ENCODE measurements at regions not wholly inside any gene's neighbourhood (a gene's known extent, or its start where the extent isn't known, plus 50 kb on each side); places are given as distances from the start of the nearest gene placed in this dataset.

DNA sequence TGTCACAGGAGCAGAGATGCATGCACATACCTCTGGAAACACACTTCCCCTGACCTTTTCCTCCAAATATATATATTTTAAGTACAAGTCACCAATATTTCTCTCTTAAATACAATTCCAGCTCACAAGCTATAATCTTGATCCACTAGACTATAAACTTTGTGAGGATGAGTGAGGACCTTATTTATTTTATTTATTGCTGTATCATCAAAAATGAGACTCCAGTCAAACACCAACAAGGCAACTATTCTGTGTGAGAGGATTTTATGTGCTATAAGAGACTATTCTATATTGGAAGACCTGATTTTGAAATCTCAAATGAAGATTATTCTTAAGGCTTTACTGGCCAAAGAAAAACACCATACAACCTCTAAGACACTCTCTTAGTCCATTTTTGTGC lies 1352.2 kb downstream of the SUCLG1 start:
- no peak for TF ChIP-seq EZH2 (IDR thresholded peaks at IDR 0.05; ENCODE audit: borderline replicate concordance)
- TF ChIP-seq, protein P1, sequence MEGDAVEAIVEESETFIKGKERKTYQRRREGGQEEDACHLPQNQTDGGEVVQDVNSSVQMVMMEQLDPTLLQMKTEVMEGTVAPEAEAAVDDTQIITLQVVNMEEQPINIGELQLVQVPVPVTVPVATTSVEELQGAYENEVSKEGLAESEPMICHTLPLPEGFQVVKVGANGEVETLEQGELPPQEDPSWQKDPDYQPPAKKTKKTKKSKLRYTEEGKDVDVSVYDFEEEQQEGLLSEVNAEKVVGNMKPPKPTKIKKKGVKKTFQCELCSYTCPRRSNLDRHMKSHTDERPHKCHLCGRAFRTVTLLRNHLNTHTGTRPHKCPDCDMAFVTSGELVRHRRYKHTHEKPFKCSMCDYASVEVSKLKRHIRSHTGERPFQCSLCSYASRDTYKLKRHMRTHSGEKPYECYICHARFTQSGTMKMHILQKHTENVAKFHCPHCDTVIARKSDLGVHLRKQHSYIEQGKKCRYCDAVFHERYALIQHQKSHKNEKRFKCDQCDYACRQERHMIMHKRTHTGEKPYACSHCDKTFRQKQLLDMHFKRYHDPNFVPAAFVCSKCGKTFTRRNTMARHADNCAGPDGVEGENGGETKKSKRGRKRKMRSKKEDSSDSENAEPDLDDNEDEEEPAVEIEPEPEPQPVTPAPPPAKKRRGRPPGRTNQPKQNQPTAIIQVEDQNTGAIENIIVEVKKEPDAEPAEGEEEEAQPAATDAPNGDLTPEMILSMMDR (IDR thresholded peaks at IDR 0.05; ENCODE audit: poor library complexity): no peak
